DMS53 (cell line): ENCODE measurements at regions not wholly inside any gene's neighbourhood (a gene's known extent, or its start where the extent isn't known, plus 50 kb on each side); places are given as distances from the start of the nearest gene placed in this dataset.
"Not testable (repeated sequence)": the region's sequence is repeated elsewhere in the genome, so short reads cannot be mapped to it uniquely, and the experiment has no call there.

Source experiments
- DNase-seq: peaks from one replicate; lab custom pipeline; 2025; lab: John Stamatoyannopoulos, UW

GRCh38 chr1:220412382-220412781, 115.6 kb upstream of the MARK1 start:
- DNase-seq = not testable (repeated sequence)

- no peak for DNase-seq
These were observed 117.3 kb upstream of the MARK1 start for GRCh38 chr1:220410611-220411010.

GRCh38 chr1:220409771-220410595, 118.0 kb upstream of the MARK1 start:
- DNase-seq = no peak

- DNase-seq = no peak
These were observed 120.7 kb upstream of the MARK1 start for GRCh38 chr1:220407191-220407590.

- no peak for DNase-seq
These were observed 126.0 kb upstream of the RAB3GAP2 start for GRCh38 chr1:220398238-220398637.

GRCh38 chr1:220391491-220391890, 119.2 kb upstream of the RAB3GAP2 start:
- no peak for DNase-seq

GRCh38 chr1:220389634-220390033, 117.4 kb upstream of the RAB3GAP2 start:
- DNase-seq = no peak

- DNase-seq = no peak
These were observed 114.4 kb upstream of the RAB3GAP2 start for GRCh38 chr1:220386494-220387195.

- no peak for DNase-seq
These were observed 112.9 kb upstream of the RAB3GAP2 start for GRCh38 chr1:220385158-220385557.

GRCh38 chr1:220382994-220383393, 110.7 kb upstream of the RAB3GAP2 start:
- no peak for DNase-seq

- no peak for DNase-seq
These were observed 108.6 kb upstream of the RAB3GAP2 start for GRCh38 chr1:220380885-220381284.

- DNase-seq = peak; percentile 85
These were observed 106.5 kb upstream of the RAB3GAP2 start for GRCh38 chr1:220378571-220379302.

- no peak for DNase-seq
These were observed 103.5 kb upstream of the RAB3GAP2 start for GRCh38 chr1:220375715-220376114.

- DNase-seq = no peak
These were observed 102.2 kb upstream of the RAB3GAP2 start for GRCh38 chr1:220374449-220374848.

- DNase-seq = no peak
These were observed 100.2 kb upstream of the RAB3GAP2 start for GRCh38 chr1:220372451-220372850.

GRCh38 chr1:220371324-220371723, 99.1 kb upstream of the RAB3GAP2 start:
- peak; percentile 59 for DNase-seq

GRCh38 chr1:220370041-220370700, 97.9 kb upstream of the RAB3GAP2 start:
- DNase-seq = peak; percentile 38

GRCh38 chr1:220369511-220369910, 97.3 kb upstream of the RAB3GAP2 start:
- DNase-seq = no peak

- DNase-seq = peak; percentile 39
These were observed 96.4 kb upstream of the RAB3GAP2 start for GRCh38 chr1:220368352-220369265.

GRCh38 chr1:220367833-220368232, 95.6 kb upstream of the RAB3GAP2 start:
- no peak for DNase-seq

GRCh38 chr1:220366269-220366668, 94.0 kb upstream of the RAB3GAP2 start:
- no peak for DNase-seq
